ENCODE measurements at regions not wholly inside any gene's neighbourhood (a gene's known extent, or its start where the extent isn't known, plus 50 kb on each side); places are given as distances from the start of the nearest gene placed in this dataset.
A peak's percentile ranks its signal among the peaks of the same experiment; 100 is the strongest.

DNA sequence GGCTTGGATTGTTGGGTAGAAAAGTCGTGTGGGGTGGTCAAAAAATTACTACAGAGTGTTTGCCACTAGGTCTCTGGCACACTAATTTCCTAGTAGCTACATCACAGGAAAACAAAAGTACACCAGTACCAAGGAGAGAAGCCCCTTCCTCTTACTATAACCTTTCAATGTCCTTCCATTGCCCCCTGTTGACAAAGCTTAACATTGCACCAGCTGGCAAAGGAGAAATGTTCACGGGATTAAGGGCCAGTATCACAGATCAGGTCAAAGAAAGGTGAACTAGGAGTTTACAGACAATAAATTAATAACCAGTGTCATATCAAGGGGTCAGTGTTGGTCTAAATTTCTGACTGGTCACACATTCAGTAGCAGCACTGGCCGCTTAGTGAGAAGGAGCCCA, 1139.6 kb upstream of the FAM98A start:
- CTCF ChIA-PET (ENCODE audit: partially characterized antibody): interaction anchor here (0.6 to 2.2 kb wide), 14 partner anchors 9 to 726 kb away, joined by 3 to 8 read pairs (median 3); no protein-coding TSS in a partner anchor
- FAIRE-seq (no peak), DNase-seq (ENCODE audit: low read depth in 1 of 2, low spot score in 2 of 2) (peak in 1 of 2 experiments; percentile 65)
- Histone ChIP-seq H4K8ac (ENCODE audit: extremely low read depth, insufficient read depth, low read length) (no peak overlapping the region), H2AK5ac (ENCODE audit: low read depth, low read length) (peak overlapping the region; percentile 77; the same call in 1 of the 2 replicates), H4K20me1 (replicated peaks in 1 of 2; ENCODE audit: control insufficient read depth in 1 of 2, insufficient read depth in 2 of 2, low read length in 2 of 2) (no peaks in the 10 kb centered on the region), H3K14ac (ENCODE audit: insufficient read length) (no peak overlapping the region), H3K56ac (replicated peaks; ENCODE audit: insufficient read length, low read depth, low read length) (no peak overlapping the region), H3K23me2 (ENCODE audit: low read depth, low read length) (no peaks in the 10 kb centered on the region), H2AFZ (ENCODE audit: low read length) (peak overlapping the region; percentile 72), H2BK5ac (ENCODE audit: low read depth, low read length) (no peak overlapping the region), H3K27ac (ENCODE audit: low read depth, low read length) (no peak overlapping the region), H2BK12ac (ENCODE audit: low read depth, low read length) (peak overlapping the region; percentile 91; the same call in 1 of the 2 replicates), H3K23ac (ENCODE audit: insufficient read length) (no peak overlapping the region), H3K4me2 (ENCODE audit: insufficient read depth in 1 of 2, low read depth in 2 of 2, low read length in 2 of 2) (no peak overlapping the region), H3K4me1 (replicated peaks in 1 of 4; ENCODE audit: control insufficient read depth in 3 of 4, insufficient read depth in 4 of 4, low read length in 3 of 4) (peaks cover 0 to 10% (median 0%) of the 10 kb centered on the region in 4 experiments; a peak in 3 of 7 replicates), H3K18ac (ENCODE audit: extremely low read depth, low read length) (no peak overlapping the region), H3K9ac (replicated peaks in 1 of 4; ENCODE audit: extremely low read depth in 1 of 4, low read depth in 3 of 4, low read length in 3 of 4) (no peak overlapping the region), H3K9me3 (ENCODE audit: insufficient read depth in 2 of 2, low read depth in 1 of 2, low read length in 1 of 2) (peaks cover 3 to 8% of the 10 kb centered on the region in 2 experiments; a peak in 3 of 4 replicates), H2BK120ac (replicated peaks; ENCODE audit: low read depth, low read length) (no peak overlapping the region), H3K79me2 (ENCODE audit: control insufficient read depth in 1 of 2, insufficient read depth in 2 of 2, low read length in 2 of 2) (no peaks in the 10 kb centered on the region), H2BK15ac (ENCODE audit: low read length) (0 out of 2 replicates have a peak overlapping the region, but pooled peaks have one; percentile 16), H3K79me1 (ENCODE audit: low read depth, low read length) (no peaks in the 10 kb centered on the region), H3K27me3 (replicated peaks in 1 of 4; ENCODE audit: control insufficient read depth in 3 of 4, extremely low read depth in 1 of 4, insufficient read depth in 3 of 4, low read length in 3 of 4) (no peaks in the 10 kb centered on the region), H3K4ac (replicated peaks; ENCODE audit: insufficient read length, low read depth, low read length) (no peak overlapping the region), H4K91ac (replicated peaks; ENCODE audit: insufficient read length, low read length) (no peak overlapping the region), H2BK20ac (ENCODE audit: low read length) (no peak overlapping the region), H3K4me3 (ENCODE audit: extremely low read depth in 1 of 4, insufficient read depth in 2 of 4, low read depth in 3 of 4, low read length in 4 of 4) (no peak overlapping the region), H4K5ac (ENCODE audit: insufficient read length, low read depth, low read length) (no peak overlapping the region), H3K36me3 (ENCODE audit: control insufficient read depth in 2 of 4, insufficient read depth in 4 of 4, low read length in 3 of 4) (peaks cover 0 to 5% (median 1%) of the 10 kb centered on the region in 4 experiments; a peak in 3 of 8 replicates)
- 41% methylated on average over 3 of the region's 3 CpGs; no CpG with 5 or more reads in 1 of the 2 experiments for WGBS, 2 experiments (ENCODE audit: extremely low coverage in 1 of 2, insufficient coverage in 1 of 2, insufficient read length in 1 of 2, insufficient replicate concordance in 2 of 2, low coverage in 1 of 2, low lambda C conversion rate in 2 of 2, missing lambda C conversion rate in 1 of 2)
- TF ChIP-seq RXRA (IDR thresholded peaks at IDR 0.05; ENCODE audit: insufficient read depth, low read depth, low read length) (0 out of 2 replicates have a peak, but pooled peaks have one; percentile 13), RAD21 (IDR thresholded peaks at IDR 0.05 in 1 of 2, conservative IDR thresholded peaks at IDR 0.05 in 1 of 2; ENCODE audit: low read depth in 2 of 2, low read length in 2 of 2) (peak; percentile 87 to 89), KDM5A (IDR thresholded peaks at IDR 0.05; ENCODE audit: low read length) (no peak), SP4 (IDR thresholded peaks at IDR 0.05; ENCODE audit: low read length) (no peak)
- TF ChIP-seq, protein P1, sequence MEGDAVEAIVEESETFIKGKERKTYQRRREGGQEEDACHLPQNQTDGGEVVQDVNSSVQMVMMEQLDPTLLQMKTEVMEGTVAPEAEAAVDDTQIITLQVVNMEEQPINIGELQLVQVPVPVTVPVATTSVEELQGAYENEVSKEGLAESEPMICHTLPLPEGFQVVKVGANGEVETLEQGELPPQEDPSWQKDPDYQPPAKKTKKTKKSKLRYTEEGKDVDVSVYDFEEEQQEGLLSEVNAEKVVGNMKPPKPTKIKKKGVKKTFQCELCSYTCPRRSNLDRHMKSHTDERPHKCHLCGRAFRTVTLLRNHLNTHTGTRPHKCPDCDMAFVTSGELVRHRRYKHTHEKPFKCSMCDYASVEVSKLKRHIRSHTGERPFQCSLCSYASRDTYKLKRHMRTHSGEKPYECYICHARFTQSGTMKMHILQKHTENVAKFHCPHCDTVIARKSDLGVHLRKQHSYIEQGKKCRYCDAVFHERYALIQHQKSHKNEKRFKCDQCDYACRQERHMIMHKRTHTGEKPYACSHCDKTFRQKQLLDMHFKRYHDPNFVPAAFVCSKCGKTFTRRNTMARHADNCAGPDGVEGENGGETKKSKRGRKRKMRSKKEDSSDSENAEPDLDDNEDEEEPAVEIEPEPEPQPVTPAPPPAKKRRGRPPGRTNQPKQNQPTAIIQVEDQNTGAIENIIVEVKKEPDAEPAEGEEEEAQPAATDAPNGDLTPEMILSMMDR (IDR thresholded peaks at IDR 0.05; ENCODE audit: control extremely low read depth in 1 of 3, insufficient read depth in 1 of 3, low read depth in 1 of 3, low read length in 3 of 3): peak in 2 of 3 experiments; percentile 47 to 77; a peak in 3 of 4 replicates
- POLR2A ChIA-PET (ENCODE audit: partially characterized antibody): no interaction called here

Measured in H1 (cell line).